Endothelial cell of hepatic sinusoid (primary cell): ENCODE measurements at regions not wholly inside any gene's neighbourhood (a gene's known extent, or its start where the extent isn't known, plus 50 kb on each side); places are given as distances from the start of the nearest gene placed in this dataset.

Experiments used
- in situ Hi-C: cut with HindIII; loops from 2 replicates; pipeline ENCODE4 v1.10.0; 2017; ENCODE audit warnings: low sequenced_read_pairs

DNA sequence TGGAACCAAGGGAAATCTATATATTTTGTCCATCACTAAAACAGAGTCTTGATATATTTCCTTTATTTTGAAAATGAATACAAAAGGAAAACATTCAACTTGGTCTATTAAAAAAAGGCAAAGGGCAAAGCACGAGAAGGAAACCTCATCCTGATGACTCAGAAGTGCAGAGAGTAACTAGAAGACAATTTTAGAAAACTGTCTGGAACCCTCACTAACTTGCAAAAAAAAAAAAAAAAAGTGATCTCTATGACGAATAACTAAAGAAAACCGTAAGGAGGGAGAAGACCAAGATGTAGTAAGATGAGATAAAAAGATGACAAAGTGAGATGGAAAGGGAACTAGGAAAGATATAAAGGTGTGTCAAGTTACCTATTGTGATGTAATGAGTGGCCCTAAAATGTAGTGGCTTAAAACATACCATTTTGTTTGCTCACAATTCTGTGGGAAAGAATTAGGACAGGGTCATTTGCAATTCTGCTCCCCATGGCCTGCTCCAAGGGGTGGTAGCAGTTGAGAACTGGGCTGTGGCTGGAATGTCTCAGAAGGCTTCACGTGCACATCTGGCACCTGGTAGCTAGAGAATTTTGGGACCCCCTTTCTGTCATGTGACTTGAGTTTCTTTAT, 303.0 kb downstream of the DYSF start:
- in situ Hi-C loops: no loop called here

DNA sequence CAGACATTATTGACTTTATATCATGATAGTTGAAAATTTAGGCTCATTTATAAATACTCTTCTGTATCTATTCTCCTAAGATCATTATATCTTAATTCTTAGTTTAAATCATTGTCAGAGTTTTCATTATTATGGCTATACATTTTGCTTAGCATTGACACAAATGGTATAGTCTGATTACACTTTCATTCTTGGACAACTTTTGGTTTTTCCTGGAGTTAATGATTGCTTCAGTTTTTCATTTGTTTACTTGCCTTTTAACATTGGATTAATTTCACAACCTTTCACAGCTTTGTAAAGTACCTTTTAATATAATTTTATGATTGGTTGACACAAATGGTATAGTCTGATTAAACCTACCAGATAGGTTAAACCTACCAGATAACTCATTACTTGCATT, 298.2 kb downstream of the DYSF start:
- in situ Hi-C loops: no loop called here

DNA sequence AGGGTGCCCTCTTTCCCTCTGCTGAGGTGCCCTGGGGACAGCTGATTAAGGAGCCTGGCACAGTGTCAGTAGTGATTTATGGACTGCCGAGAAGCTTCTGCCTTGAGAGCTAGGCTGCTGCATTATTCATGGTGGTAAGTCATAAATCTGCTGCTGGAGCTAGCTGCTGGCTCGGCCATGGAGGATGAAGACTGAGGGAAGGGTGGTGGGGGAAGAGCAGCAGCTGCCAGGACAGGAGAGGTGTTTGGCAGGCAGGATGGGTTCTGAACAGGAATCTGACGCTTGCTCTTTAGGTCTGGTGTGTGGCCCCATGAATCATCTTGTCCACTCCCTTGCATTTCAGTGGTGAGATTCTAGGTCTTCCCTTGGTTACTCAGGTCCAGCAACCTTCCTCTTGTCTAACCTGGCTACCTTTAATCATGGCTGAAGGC, 296.3 kb downstream of the DYSF start:
- in situ Hi-C loops: no loop called here

DNA sequence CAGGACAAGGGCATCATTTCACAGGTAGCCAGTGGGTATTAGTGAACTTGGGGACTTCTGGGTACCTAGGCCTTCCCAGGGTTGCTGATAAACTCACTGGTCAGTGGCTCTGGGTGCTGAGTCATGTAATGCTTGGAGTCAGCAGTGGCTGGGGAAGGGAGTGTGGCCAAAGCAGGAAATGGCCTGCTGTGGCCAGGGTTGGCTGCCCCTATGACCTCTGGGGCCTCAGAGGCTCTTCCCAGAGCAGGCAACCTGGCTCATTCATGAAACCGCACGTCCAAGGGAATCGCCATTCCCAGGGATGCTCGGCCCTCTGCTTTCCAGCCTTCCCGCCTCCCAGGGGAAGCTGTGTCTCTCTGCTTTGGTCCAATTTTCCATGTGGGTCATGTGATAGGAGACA, 294.9 kb downstream of the DYSF start:
- in situ Hi-C loops: no loop called here

DNA sequence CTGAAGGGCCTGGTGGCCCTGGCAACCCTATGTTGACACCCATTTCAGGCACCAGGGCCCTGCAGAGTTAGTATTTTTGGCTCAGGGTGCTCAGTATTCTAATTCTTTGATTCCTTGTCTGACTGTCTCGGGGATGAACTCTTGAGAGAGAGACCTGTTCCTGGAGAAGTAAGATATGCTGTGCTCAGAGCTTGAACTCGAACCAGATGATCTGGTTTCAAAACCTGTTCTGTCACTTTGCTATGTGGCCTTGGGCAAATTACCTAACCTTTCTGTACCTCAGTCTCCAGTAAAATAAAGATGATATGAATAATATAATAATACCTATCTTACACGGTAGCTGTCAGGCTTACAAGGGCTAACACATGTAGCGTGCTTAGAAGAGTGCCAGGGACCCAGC, 294.2 kb downstream of the DYSF start:
- in situ Hi-C loops: no loop called here

DNA sequence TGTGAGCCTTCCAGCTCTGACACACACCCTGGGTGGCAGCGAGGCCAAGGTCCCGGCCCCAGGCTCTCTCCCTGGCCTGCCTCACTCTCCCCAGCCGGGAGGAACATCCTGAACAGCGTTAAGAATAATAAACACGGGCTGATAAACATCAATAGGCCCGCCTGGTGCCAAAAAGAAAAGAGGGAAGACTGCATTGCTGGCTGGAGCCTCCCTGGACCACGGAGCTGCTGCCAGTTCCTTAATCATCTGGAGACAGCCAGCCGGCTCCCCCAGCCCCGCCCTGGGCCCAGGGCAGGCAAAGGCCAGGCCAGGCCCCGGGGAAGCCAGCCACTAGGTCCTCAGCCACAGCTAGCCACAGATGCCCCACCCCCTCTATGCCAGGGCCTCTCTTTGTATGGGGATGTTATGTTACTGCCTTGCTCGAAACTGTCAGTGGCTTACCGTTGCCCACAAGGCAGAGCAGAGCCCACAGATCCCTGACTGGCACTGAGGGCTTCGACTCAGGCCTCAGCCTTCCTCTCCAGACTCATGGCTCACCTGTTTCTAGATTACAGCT, 293.7 kb downstream of the DYSF start:
- in situ Hi-C loops: no loop called here

DNA sequence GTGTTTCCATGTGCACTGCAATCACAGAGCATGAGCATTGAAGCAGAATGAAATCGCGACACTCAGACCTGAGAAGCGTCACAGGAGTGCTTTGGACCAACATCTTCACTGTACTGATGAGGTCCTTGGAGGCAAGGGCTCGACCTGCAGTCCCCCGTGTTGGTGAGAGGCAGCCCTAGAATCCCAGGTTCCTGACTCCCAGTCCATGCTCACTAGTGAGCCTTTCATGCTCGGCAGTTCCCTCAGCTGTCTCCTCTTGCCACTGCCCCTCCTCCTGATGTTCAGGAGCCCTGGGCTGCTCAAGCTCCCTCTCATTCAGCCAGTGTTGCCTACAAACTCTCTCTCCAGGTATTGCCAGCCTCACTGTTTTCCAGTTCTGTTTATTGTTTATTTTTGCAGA, 291.4 kb downstream of the DYSF start:
- in situ Hi-C loops: no loop called here

DNA sequence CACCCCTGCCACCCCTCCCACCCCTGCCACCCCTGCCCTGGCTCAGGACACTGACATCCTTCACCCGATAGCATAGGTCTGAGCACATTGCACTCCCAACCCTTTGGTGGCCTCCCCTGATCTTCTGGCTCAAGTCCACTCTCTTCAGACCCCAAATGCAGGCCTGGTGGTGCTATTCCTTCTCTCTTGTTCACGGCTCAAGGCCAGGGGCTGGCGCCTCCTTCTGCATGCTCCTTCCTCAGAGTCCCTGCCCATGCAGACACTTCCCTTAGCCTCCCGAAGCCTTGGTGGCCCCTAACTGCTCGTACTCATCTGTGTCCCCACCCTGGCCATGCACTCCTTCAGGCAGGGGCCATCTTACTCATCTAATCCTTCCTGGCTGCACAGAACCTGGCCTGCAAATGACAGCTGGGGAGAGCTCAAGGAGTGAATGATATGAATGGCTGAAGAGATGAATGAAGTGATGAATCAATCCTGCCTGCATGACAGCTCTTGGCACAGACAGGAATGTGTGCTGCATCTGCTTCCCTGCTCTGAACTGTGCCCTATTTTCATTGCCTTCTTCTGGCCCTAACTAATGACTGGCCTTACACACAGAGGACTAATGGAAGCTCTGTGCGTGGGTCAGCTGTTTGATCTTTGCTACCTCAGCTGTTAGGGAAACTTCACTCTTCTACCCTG, 290.8 kb downstream of the DYSF start:
- in situ Hi-C loops: no loop called here

DNA sequence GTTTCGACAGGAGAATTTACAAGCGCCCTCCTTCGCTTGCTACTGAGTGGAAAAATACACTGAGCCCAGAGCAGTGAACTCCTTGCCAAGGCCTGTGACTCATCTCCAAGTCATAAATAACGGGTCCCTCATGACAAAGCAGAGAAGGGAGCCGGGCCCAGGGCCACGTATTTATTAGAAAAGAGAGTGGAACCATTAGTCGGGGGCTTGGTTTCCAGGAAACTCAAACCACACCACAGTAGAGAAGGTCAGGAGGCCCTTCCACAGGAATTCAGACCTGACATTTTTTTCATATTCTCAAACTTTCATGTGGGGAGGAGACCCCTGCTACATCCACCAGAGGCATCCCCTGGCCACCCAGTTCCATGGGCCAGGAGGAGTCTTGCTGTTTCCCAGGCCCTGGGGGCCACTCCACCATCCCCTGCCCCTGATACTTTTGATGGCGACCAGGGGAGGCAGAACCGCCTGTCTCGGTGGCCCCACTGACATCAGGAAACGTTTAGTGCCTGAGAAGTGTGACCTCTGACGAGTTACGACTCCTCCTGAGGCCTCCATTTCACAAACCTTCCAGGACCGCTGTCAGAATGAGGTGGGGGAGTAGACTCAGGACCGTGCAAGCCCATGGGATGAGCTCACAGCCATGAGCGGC, 289.7 kb downstream of the DYSF start:
- in situ Hi-C loops: no loop called here

DNA sequence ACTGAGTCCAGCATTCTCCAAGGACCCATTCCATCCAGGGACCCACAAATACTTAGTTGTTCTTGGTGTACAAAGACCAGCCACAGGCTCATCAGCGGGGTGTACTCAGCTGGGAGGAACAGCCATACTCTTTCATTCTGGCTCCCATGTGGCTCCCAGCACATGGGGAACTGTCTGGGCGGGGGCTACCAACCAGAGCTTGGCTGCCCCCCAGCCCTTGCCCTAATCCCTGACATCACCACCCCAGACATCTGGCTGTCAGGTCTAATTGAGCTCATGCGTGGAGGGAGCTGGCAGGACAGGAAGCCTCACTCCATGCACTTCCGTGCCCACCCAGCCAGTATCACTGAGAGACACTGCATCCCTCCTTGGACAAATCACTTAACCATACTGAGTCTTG, 283.6 kb downstream of the DYSF start:
- in situ Hi-C loops: no loop called here

DNA sequence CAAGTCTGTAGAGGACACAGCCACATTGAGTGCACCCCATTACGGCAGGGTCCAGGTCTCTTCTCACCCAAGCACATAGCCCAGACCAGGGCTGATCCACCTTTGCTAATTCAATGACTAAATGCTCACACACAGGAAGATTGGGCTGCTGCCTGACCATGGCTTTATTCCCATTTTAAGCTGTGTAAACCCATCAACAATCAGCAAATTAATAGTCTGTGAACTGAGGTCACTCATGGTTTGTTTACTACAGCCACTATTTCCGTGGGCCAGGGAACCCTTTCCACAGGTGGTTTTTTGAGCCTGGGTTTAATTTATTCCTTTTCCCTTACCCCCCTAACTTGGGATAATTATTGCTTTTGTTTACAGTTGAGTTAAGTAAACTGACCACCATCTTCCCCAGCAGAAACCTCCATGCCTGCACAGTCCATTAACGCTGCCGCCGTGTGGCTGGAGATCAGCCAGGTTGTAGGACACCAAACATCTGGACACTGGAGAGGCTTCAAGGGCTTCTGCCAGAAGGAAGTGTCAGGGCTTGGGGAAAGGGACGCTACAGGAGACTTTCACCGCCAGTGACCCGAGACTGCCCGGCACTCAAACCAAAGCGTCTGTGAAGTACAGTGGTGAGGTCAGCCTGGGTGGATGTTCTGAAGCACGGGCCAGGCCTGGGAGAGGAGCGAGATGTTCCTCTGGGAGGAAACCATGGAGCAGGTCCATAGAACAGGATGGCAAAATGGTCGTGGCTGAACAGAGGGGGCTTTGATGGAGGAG, 282.9 kb downstream of the DYSF start:
- in situ Hi-C loops: no loop called here
